Type B pancreatic cell (in vitro differentiated cells): ENCODE measurements at regions not wholly inside any gene's neighbourhood (a gene's known extent, or its start where the extent isn't known, plus 50 kb on each side); places are given as distances from the start of the nearest gene placed in this dataset.

Experiments used
- DNase-seq: peaks from one replicate; pipeline ENCODE4 v3.0.0; 2021; ENCODE audit warnings: mixed read lengths; ENCODE audit not compliant: unreplicated experiment; ENCODE audit errors: extremely low spot score
- H3K27ac Mint-ChIP-seq: 2 replicates; pipeline ENCODE4 v1.8.0; 2021; ENCODE audit warnings: mild to moderate bottlenecking, mixed read lengths
- H3K27me3 Mint-ChIP-seq: 2 replicates; pipeline ENCODE4 v1.8.0; 2021; ENCODE audit warnings: mixed read lengths
- H3K36me3 Mint-ChIP-seq: 2 replicates; pipeline ENCODE4 v1.8.0; 2021; ENCODE audit warnings: mixed read lengths
- H3K4me1 Mint-ChIP-seq: one replicate; pipeline ENCODE4 v1.8.0; 2021; ENCODE audit warnings: mixed read lengths; ENCODE audit not compliant: unreplicated experiment
- H3K4me3 Mint-ChIP-seq: 2 replicates; pipeline ENCODE4 v1.8.0; 2021; ENCODE audit warnings: mild to moderate bottlenecking, mixed read lengths
- H3K9me3 Mint-ChIP-seq: 2 replicates; pipeline ENCODE4 v1.8.0; 2021; ENCODE audit warnings: mixed read lengths
- CTCF ChIP-seq: fragments of 200-600 bp; sonication (generic); conservative IDR thresholded peaks from 2 replicates; pipeline ENCODE4 v1.5.0; 2021; ENCODE audit warnings: antibody characterized with exemption, mild to moderate bottlenecking

- H3K27ac Mint-ChIP-seq: no peak overlapping the region
- peaks cover 3% of the 10 kb centered on the region for H3K9me3 Mint-ChIP-seq
Measured at GRCh38 chr7:156061689-156062255, 249.5 kb upstream of the SHH start.

GRCh38 chr7:156060925-156061324 is 248.7 kb upstream of the SHH start:
- no peak overlapping the region for H3K27ac Mint-ChIP-seq
- no peak overlapping the region for H3K4me3 Mint-ChIP-seq
- H3K4me1 Mint-ChIP-seq: peaks cover 8% of the 10 kb centered on the region
- H3K36me3 Mint-ChIP-seq: no peaks in the 10 kb centered on the region
- peaks cover 3% of the 10 kb centered on the region for H3K9me3 Mint-ChIP-seq
- DNase-seq: no peak
- no peak for TF ChIP-seq CTCF
- peaks cover 10% of the 10 kb centered on the region for H3K27me3 Mint-ChIP-seq

More at GRCh38 chr7:156061689-156062255, 249.5 kb upstream of the SHH start:
- no peak overlapping the region for H3K4me3 Mint-ChIP-seq
- no peak for DNase-seq
- H3K4me1 Mint-ChIP-seq: peaks cover 8% of the 10 kb centered on the region
- H3K27me3 Mint-ChIP-seq: peaks cover 10% of the 10 kb centered on the region
- no peaks in the 10 kb centered on the region for H3K36me3 Mint-ChIP-seq
- no peak for TF ChIP-seq CTCF

GRCh38 chr7:156059369-156059768 is 247.1 kb upstream of the SHH start:
- peaks cover 3% of the 10 kb centered on the region for H3K9me3 Mint-ChIP-seq
- H3K27me3 Mint-ChIP-seq: peaks cover 5% of the 10 kb centered on the region
- no peak for TF ChIP-seq CTCF
- no peak overlapping the region for H3K27ac Mint-ChIP-seq
- H3K4me1 Mint-ChIP-seq: no peaks in the 10 kb centered on the region
- no peak for DNase-seq
- H3K4me3 Mint-ChIP-seq: no peak overlapping the region
- H3K36me3 Mint-ChIP-seq: no peaks in the 10 kb centered on the region

GRCh38 chr7:156058248-156058647 is 246.0 kb upstream of the SHH start:
- peaks cover 3% of the 10 kb centered on the region for H3K9me3 Mint-ChIP-seq
- H3K4me1 Mint-ChIP-seq: no peaks in the 10 kb centered on the region
- peaks cover 7% of the 10 kb centered on the region for H3K27me3 Mint-ChIP-seq

GRCh38 chr7:156056534-156056933 is 244.3 kb upstream of the SHH start:
- Mint-ChIP-seq H3K27me3 (peaks cover 7% of the 10 kb centered on the region), H3K36me3 (no peaks in the 10 kb centered on the region), H3K4me3 (no peak overlapping the region), H3K27ac (no peak overlapping the region), H3K9me3 (peaks cover 3% of the 10 kb centered on the region), H3K4me1 (no peaks in the 10 kb centered on the region)
- no peak for TF ChIP-seq CTCF
- DNase-seq: no peak

More at GRCh38 chr7:156058248-156058647, 246.0 kb upstream of the SHH start:
- TF ChIP-seq CTCF: no peak
- Mint-ChIP-seq H3K36me3 (no peaks in the 10 kb centered on the region), H3K27ac (no peak overlapping the region), H3K4me3 (no peak overlapping the region)
- DNase-seq: no peak
